K562 (cell line): ENCODE measurements at regions not wholly inside any gene's neighbourhood (a gene's known extent, or its start where the extent isn't known, plus 50 kb on each side); places are given as distances from the start of the nearest gene placed in this dataset.

ENCODE experiments used
- ATAC-seq: fragments of 200-7000 bp; cut with Tn5 transposase; 3 replicates; pipeline ENCODE4 v1.9.1; 2020; ENCODE audit warnings: moderate library complexity
- BruUV-seq: library from RNA; stranded (reverse); fragments of 400-500 nt; replicated peaks from 2 replicates; lab custom pipeline; 2021; lab: Mats Ljungman, UMichigan
- CTCF ChIA-PET: fragments of 300-600 bp; formaldehyde crosslinking; extraction: SDS; loops from one replicate; lab custom pipeline; 2021; ENCODE audit warnings: low intra/inter-chr PET ratio; lab: Yijun Ruan, JAX
- POLR2A ChIA-PET: fragments of 300-600, 350-650 bp; sonication (Branson Sonifier 250); formaldehyde crosslinking; extraction: SDS; loops from one replicate; lab custom pipeline; 2021; ENCODE audit warnings: antibody characterized with exemption, inconsistent platforms; lab: Yijun Ruan, JAX
- DNase-seq, 4 experiments: peaks; one replicate each; pipeline versions ENCODE4 v3.0.0 to v3.0.0-alpha.2; 2011 to 2018; ENCODE audit warnings: low spot score in 3 of 4, mixed read lengths in 3 of 4; ENCODE audit errors: extremely low read depth in 1 of 4
- FAIRE-seq: peaks from 2 replicates; lab custom pipeline; 2011; peaks lifted over from hg19 to GRCh38; lab: Jason Lieb, UNC
- H2AFZ ChIP-seq: 2 replicates; pipeline ENCODE4 v1.6.0; 2011; ENCODE audit warnings: low read depth, low read length, control low read depth, inconsistent platforms
- H3K27ac ChIP-seq: fragments of 200-600 bp; 3 replicates; pipeline ENCODE4 v1.8.0; 2011; ENCODE audit warnings: low read depth, mild to moderate bottlenecking, control low read depth, inconsistent platforms, low read length, moderate library complexity, mixed read lengths; ENCODE audit errors: extremely low read depth
- H3K27me3 ChIP-seq, 2 experiments: fragments of 300-600 bp in 1 of 2; 2 replicates in 1 of 2; 3 replicates in 1 of 2; pipeline versions ENCODE4 v1.6.0 to v1.8.0; 2011; ENCODE audit warnings: inconsistent platforms in 2 of 2, low read length in 2 of 2, mild to moderate bottlenecking in 1 of 2, mixed read lengths in 1 of 2, moderate library complexity in 1 of 2; ENCODE audit not compliant: control insufficient read depth in 2 of 2, insufficient read depth in 2 of 2
- H3K36me3 ChIP-seq: fragments of 300-600 bp; 3 replicates; pipeline ENCODE4 v1.8.0; 2011; ENCODE audit warnings: mild to moderate bottlenecking, low read length, inconsistent platforms; ENCODE audit not compliant: control insufficient read depth, insufficient read depth
- H3K4me1 ChIP-seq, 2 experiments: fragments of 200-600 bp in 1 of 2; replicated peaks in 1 of 2; 2 replicates in 1 of 2; 3 replicates in 1 of 2; pipeline versions ENCODE4 v1.5.1 to v1.8.0; 2011; ENCODE audit warnings: inconsistent platforms in 2 of 2, low read length in 2 of 2, mild to moderate bottlenecking in 1 of 2, mixed read lengths in 1 of 2, moderate library complexity in 1 of 2; ENCODE audit not compliant: control insufficient read depth in 2 of 2, insufficient read depth in 2 of 2
- H3K4me2 ChIP-seq: 2 replicates; pipeline ENCODE4 v1.6.1; 2011; ENCODE audit warnings: low read length, control low read depth, inconsistent platforms, mixed read lengths; ENCODE audit not compliant: insufficient read depth
- H3K4me3 ChIP-seq: fragments of 200-600 bp; sonication (generic), shearing (Covaris generic); 2 replicates; pipeline ENCODE4 v1.5.1; 2016; ENCODE audit warnings: control low read depth, inconsistent platforms
- H3K79me2 ChIP-seq: fragments of 200-600 bp; 3 replicates; pipeline ENCODE4 v1.8.0; 2011; ENCODE audit warnings: low read length, inconsistent platforms; ENCODE audit not compliant: control insufficient read depth, insufficient read depth
- H3K9ac ChIP-seq, 2 experiments: 2 replicates each; pipeline versions ENCODE4 v1.6.0 to v1.6.1; 2011; ENCODE audit warnings: low read depth in 2 of 2, low read length in 2 of 2, control low read depth in 1 of 2, inconsistent platforms in 1 of 2, mild to moderate bottlenecking in 1 of 2, mixed read lengths in 1 of 2; ENCODE audit not compliant: insufficient read depth in 1 of 2
- H3K9me1 ChIP-seq: one replicate; pipeline ENCODE4 v1.6.0; 2011; ENCODE audit warnings: inconsistent platforms, mild to moderate bottlenecking, low read length, moderate library complexity; ENCODE audit not compliant: control insufficient read depth, insufficient read depth
- H3K9me3 ChIP-seq: replicated peaks from 2 replicates; pipeline ENCODE4 v1.5.1; 2011; ENCODE audit warnings: low read depth, low read length, inconsistent platforms; ENCODE audit not compliant: control insufficient read depth, insufficient read depth
- H4K20me1 ChIP-seq: replicated peaks from 2 replicates; pipeline ENCODE4 v1.6.1; 2011; ENCODE audit warnings: low read length, inconsistent platforms, mixed read lengths; ENCODE audit not compliant: control insufficient read depth, insufficient read depth
- ARNT ChIP-seq, 2 experiments: fragments of 450-650 bp; IDR thresholded peaks; 2 replicates each; pipeline ENCODE4 v1.6.1; 2016; ENCODE audit warnings: mild to moderate bottlenecking in 1 of 2
- CSDE1 ChIP-seq, 2 experiments: fragments of 450-650 bp; IDR thresholded peaks; 2 replicates each; pipeline ENCODE4 v1.6.1; 2016; ENCODE audit warnings: mild to moderate bottlenecking in 1 of 2
- IRF2 ChIP-seq: sonication (generic); formaldehyde crosslinking; IDR thresholded peaks from 2 replicates; pipeline ENCODE4 v1.8.1; 2022; ENCODE audit warnings: mild to moderate bottlenecking, missing genetic modification reagents
- RBM22 ChIP-seq: fragments of 200-400 bp; formaldehyde crosslinking; IDR thresholded peaks from 2 replicates; pipeline ENCODE4 v1.6.1; 2018; ENCODE audit warnings: low read length, low read depth; ENCODE audit not compliant: poor library complexity, severe bottlenecking
- RFX7 ChIP-seq: fragments of 250-450 bp; sonication (Bioruptor Pico); IDR thresholded peaks from 2 replicates; pipeline ENCODE4 v1.5.1; 2021; ENCODE audit warnings: mild to moderate bottlenecking
- SETDB1 ChIP-seq: IDR thresholded peaks from one replicate; pipeline ENCODE4 v1.6.1; 2012; ENCODE audit warnings: low read length, control low read depth, inconsistent platforms
- SNAPC5 ChIP-seq: fragments of 250-450 bp; sonication (Bioruptor Pico); IDR thresholded peaks from 2 replicates; pipeline ENCODE4 v1.8.0; 2021; ENCODE audit warnings: moderate library complexity, mild to moderate bottlenecking, inconsistent platforms
- TARDBP ChIP-seq: fragments of 450-650 bp; IDR thresholded peaks from 2 replicates; pipeline ENCODE4 v1.6.1; 2016
- ZFX ChIP-seq: sonication (generic); formaldehyde crosslinking; IDR thresholded peaks from 2 replicates; pipeline ENCODE4 v1.8.0; 2022; ENCODE audit warnings: mild to moderate bottlenecking, missing genetic modification reagents, moderate library complexity
- ZNF184 ChIP-seq: sonication (generic); formaldehyde crosslinking; IDR thresholded peaks from 2 replicates; pipeline ENCODE4 v1.5.0; 2020; ENCODE audit warnings: missing genetic modification reagents
- ZNF280B ChIP-seq: fragments of 250-450 bp; sonication (Bioruptor Pico); IDR thresholded peaks from 2 replicates; pipeline ENCODE4 v1.5.1; 2021; ENCODE audit warnings: mild to moderate bottlenecking
- WGBS: fragments of 100-300 bp; shearing (Covaris generic); methylation state at CpG from one replicate; pipeline ENCODE4 v1.1.6; 2016; ENCODE audit warnings: low coverage, mixed read lengths; ENCODE audit not compliant: insufficient coverage; ENCODE audit errors: missing lambda C conversion rate; 5-methylcytosine and 5-hydroxymethylcytosine counted together
- in situ Hi-C: fragments of 300-500 bp; cut with MboI; formaldehyde crosslinking; loops from 4 replicates; pipeline ENCODE4 v1.15.0; 2018; ENCODE audit warnings: inconsistent platforms, mixed read lengths
- intact Hi-C: fragments of 100-400 bp; cut with micrococcal nuclease; formaldehyde crosslinking; loops from 2 replicates; pipeline ENCODE4 v1.14.2; 2022

DNA sequence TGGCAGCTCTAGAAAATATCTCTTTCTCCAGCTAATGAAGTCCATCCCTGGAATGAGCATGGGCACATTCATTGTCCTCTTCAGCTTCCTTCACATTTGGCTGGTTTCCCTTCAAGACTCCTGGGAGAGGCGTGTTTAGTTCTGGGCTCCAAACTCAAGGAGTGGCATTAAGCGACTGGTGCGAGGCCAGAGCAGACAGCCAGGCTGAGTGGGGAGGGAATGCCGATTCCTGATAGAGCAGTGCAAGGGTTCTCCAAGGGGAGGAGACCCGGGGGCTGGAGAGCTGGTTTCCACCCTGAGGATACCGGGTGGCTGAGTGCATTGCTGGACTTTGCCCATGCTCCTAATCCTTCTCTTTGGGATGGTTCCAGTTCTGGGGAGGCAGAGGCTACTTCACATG lies 372.1 kb downstream of the RPS24 start:
- in situ Hi-C loops = no loop called here
- no peaks in the 10 kb centered on the region for H3K79me2 ChIP-seq
- FAIRE-seq = no peak
- peaks cover 24 to 58% of the 10 kb centered on the region in 2 experiments for H3K27me3 ChIP-seq
- no peak overlapping the region for H3K4me3 ChIP-seq
- TF ChIP-seq SNAPC5 (CRISPR knock-in tag) (no peak), CSDE1 (IDR thresholded peaks at IDR 0.05) (no peak), RFX7 (CRISPR knock-in tag) (no peak), SETDB1 (no peak), ZNF184 (CRISPR knock-in tag) (no peak), RBM22 (no peak), ARNT (IDR thresholded peaks at IDR 0.05) (no peak), TARDBP (no peak), ZFX (no peak), ZNF280B (CRISPR knock-in tag) (no peak), IRF2 (no peak)
- TF ChIP-seq, all 486 proteins: peak for 0
- Histone ChIP-seq H3K9me3 (no peaks in the 10 kb centered on the region), H4K20me1 (peaks cover 7% of the 10 kb centered on the region), H3K4me2 (no peak overlapping the region), H3K4me1 (peaks cover 0 to 4% of the 10 kb centered on the region in 2 experiments; a peak in 1 of 5 replicates), H3K36me3 (no peaks in the 10 kb centered on the region), H3K27ac (no peak overlapping the region), H2AFZ (no peak overlapping the region), H3K9me1 (no peaks in the 10 kb centered on the region), H3K9ac (no peak overlapping the region)
- DNase-seq (no peak), ATAC-seq (no peak)
- POLR2A ChIA-PET = interaction anchor here (0.7 to 2.1 kb wide), 2 partner anchors 13 to 1040 kb away, joined by 4 read pairs; no protein-coding TSS in a partner anchor
- intact Hi-C loops = no loop called here
- CTCF ChIA-PET = interaction anchor here (0.6 kb wide), 1 partner anchor 9 kb away, joined by 5 read pairs; no protein-coding TSS in a partner anchor
- no TSS peak for BruUV-seq
- WGBS = under 1% methylated on average over 6 of the region's 6 CpGs
